IMR-90 (cell line): ENCODE measurements at regions not wholly inside any gene's neighbourhood (a gene's known extent, or its start where the extent isn't known, plus 50 kb on each side); places are given as distances from the start of the nearest gene placed in this dataset.

Experiments used
- ATAC-seq: fragments of 200-7000 bp; cut with Tn5 transposase; 2 replicates; pipeline ENCODE4 v1.9.1; 2020; ENCODE audit warnings: low read depth, mild to moderate bottlenecking, moderate library complexity
- BruUV-seq: library from RNA; stranded (reverse); fragments of 400-500 nt; replicated peaks from 2 replicates; lab custom pipeline; 2021; lab: Mats Ljungman, UMichigan
- CTCF ChIA-PET: fragments of 300-600 bp; formaldehyde crosslinking; extraction: SDS; loops from one replicate; lab custom pipeline; 2021; ENCODE audit warnings: antibody characterized with exemption; lab: Yijun Ruan, JAX
- POLR2A ChIA-PET: fragments of 300-600 bp; sonication (Branson Sonifier 250); formaldehyde crosslinking; loops from one replicate; lab custom pipeline; 2022; ENCODE audit warnings: antibody characterized with exemption; ENCODE audit not compliant: unreplicated experiment; lab: Charles Lee
- DNase-seq: peaks from one replicate; pipeline ENCODE4 v3.0.0; 2013
- H2AFZ ChIP-seq: replicated peaks from 2 replicates; pipeline ENCODE3; 2013; ENCODE audit warnings: low read length, mild to moderate bottlenecking; ENCODE audit not compliant: poor library complexity
- H2AK5ac ChIP-seq: 2 replicates; pipeline ENCODE4 v1.6.1; 2013; ENCODE audit warnings: low read depth, low read length, inconsistent platforms
- H2AK9ac ChIP-seq: replicated peaks from 2 replicates; pipeline ENCODE3; 2013; ENCODE audit warnings: mild to moderate bottlenecking, low read depth, low read length, moderate library complexity; ENCODE audit not compliant: poor library complexity
- H2BK120ac ChIP-seq: 2 replicates; pipeline ENCODE4 v1.6.1; 2013; ENCODE audit warnings: low read depth, low read length, inconsistent platforms
- H2BK15ac ChIP-seq: 3 replicates; pipeline ENCODE4 v1.6.1; 2013; ENCODE audit warnings: low read depth, low read length, inconsistent platforms
- H2BK20ac ChIP-seq: 2 replicates; pipeline ENCODE4 v1.6.1; 2013; ENCODE audit warnings: low read depth, mild to moderate bottlenecking, inconsistent platforms, low read length, moderate library complexity
- H2BK5ac ChIP-seq: 2 replicates; pipeline ENCODE4 v1.6.1; 2013; ENCODE audit warnings: mild to moderate bottlenecking, low read depth, low read length, inconsistent platforms; ENCODE audit not compliant: poor library complexity, severe bottlenecking
- H3K14ac ChIP-seq: replicated peaks from 2 replicates; pipeline ENCODE4 v1.6.1; 2013; ENCODE audit warnings: low read depth, low read length, inconsistent platforms
- H3K18ac ChIP-seq: 2 replicates; pipeline ENCODE4 v1.6.1; 2013; ENCODE audit warnings: low read depth, low read length, control low read depth
- H3K23ac ChIP-seq: 2 replicates; pipeline ENCODE4 v1.6.1; 2013; ENCODE audit warnings: low read depth, low read length, inconsistent platforms
- H3K27ac ChIP-seq: 2 replicates; pipeline ENCODE4 v1.5.1; 2013; ENCODE audit warnings: mild to moderate bottlenecking, control low read depth, low read length; ENCODE audit not compliant: insufficient read depth
- H3K27me3 ChIP-seq: 2 replicates; pipeline ENCODE4 v1.6.1; 2013; ENCODE audit warnings: low read length; ENCODE audit not compliant: control insufficient read depth, insufficient read depth
- H3K36me3 ChIP-seq: 2 replicates; pipeline ENCODE4 v1.6.1; 2013; ENCODE audit warnings: low read length, mixed read lengths; ENCODE audit not compliant: control insufficient read depth, insufficient read depth
- H3K4ac ChIP-seq: 2 replicates; pipeline ENCODE4 v1.6.1; 2013; ENCODE audit warnings: low read depth, low read length, inconsistent platforms
- H3K4me1 ChIP-seq: 2 replicates; pipeline ENCODE4 v1.6.1; 2013; ENCODE audit warnings: low read length, mixed read lengths; ENCODE audit not compliant: control insufficient read depth, insufficient read depth
- H3K4me2 ChIP-seq: 2 replicates; pipeline ENCODE4 v1.6.1; 2013; ENCODE audit warnings: low read depth, mild to moderate bottlenecking, control low read depth, low read length, moderate library complexity
- H3K4me3 ChIP-seq: 2 replicates; pipeline ENCODE4 v1.5.1; 2013; ENCODE audit warnings: low read depth, mild to moderate bottlenecking, control low read depth, low read length, moderate library complexity; ENCODE audit not compliant: insufficient read depth
- H3K56ac ChIP-seq: 2 replicates; pipeline ENCODE4 v1.6.1; 2013; ENCODE audit warnings: low read length, inconsistent platforms; ENCODE audit not compliant: insufficient read depth; ENCODE audit errors: extremely low read depth
- H3K79me1 ChIP-seq, 2 experiments: 2 replicates each; pipeline ENCODE4 v1.6.1; 2013; ENCODE audit warnings: low read length in 2 of 2, inconsistent platforms in 1 of 2, low read depth in 1 of 2
- H3K9ac ChIP-seq: 2 replicates; pipeline ENCODE4 v1.6.1; 2013; ENCODE audit warnings: low read depth, low read length, control low read depth
- H3K9me1 ChIP-seq: 2 replicates; pipeline ENCODE4 v1.6.1; 2013; ENCODE audit warnings: low read length, inconsistent platforms; ENCODE audit not compliant: insufficient read depth
- H3K9me3 ChIP-seq: 2 replicates; pipeline ENCODE4 v1.6.1; 2013; ENCODE audit warnings: low read length; ENCODE audit not compliant: control insufficient read depth, insufficient read depth
- H4K20me1 ChIP-seq: 2 replicates; pipeline ENCODE4 v1.6.1; 2013; ENCODE audit warnings: low read length, inconsistent platforms; ENCODE audit not compliant: insufficient read depth
- H4K5ac ChIP-seq: 2 replicates; pipeline ENCODE4 v1.6.1; 2013; ENCODE audit warnings: mild to moderate bottlenecking, low read depth, low read length, control low read depth
- H4K8ac ChIP-seq, 2 experiments: 2 replicates each; pipeline ENCODE4 v1.6.1; 2013; ENCODE audit warnings: low read depth in 2 of 2, low read length in 2 of 2, control low read depth in 1 of 2, inconsistent platforms in 1 of 2
- H4K91ac ChIP-seq: 2 replicates; pipeline ENCODE4 v1.6.1; 2013; ENCODE audit warnings: low read depth, low read length, inconsistent platforms; ENCODE audit not compliant: insufficient read depth
- CEBPB ChIP-seq: IDR thresholded peaks from 2 replicates; pipeline ENCODE4 v1.6.1; 2012; ENCODE audit warnings: low read depth, low read length, improper control_type of control experiment
- CHD1 ChIP-seq: IDR thresholded peaks from 2 replicates; pipeline ENCODE4 v1.6.1; 2012; ENCODE audit warnings: low read depth, low read length, improper control_type of control experiment
- FOS ChIP-seq: fragments of 150-350 bp; IDR thresholded peaks from 2 replicates; pipeline ENCODE4 v1.6.1; 2016; ENCODE audit warnings: low read depth, low read length
- MAZ ChIP-seq: IDR thresholded peaks from 2 replicates; pipeline ENCODE4 v1.6.1; 2012; ENCODE audit warnings: low read depth, mild to moderate bottlenecking, low read length, improper control_type of control experiment, moderate library complexity, borderline replicate concordance
- MXI1 ChIP-seq: IDR thresholded peaks from 2 replicates; pipeline ENCODE4 v1.6.1; 2012; ENCODE audit warnings: low read depth, mild to moderate bottlenecking, low read length, moderate library complexity, borderline replicate concordance
- RAD21 ChIP-seq: IDR thresholded peaks from 2 replicates; pipeline ENCODE4 v1.6.1; 2012; ENCODE audit warnings: low read length, improper control_type of control experiment
- RCOR1 ChIP-seq: IDR thresholded peaks from 2 replicates; pipeline ENCODE4 v1.6.1; 2012; ENCODE audit warnings: mild to moderate bottlenecking, low read length, improper control_type of control experiment; ENCODE audit not compliant: insufficient replicate concordance
- SMC3 ChIP-seq: fragments of 150-350 bp; IDR thresholded peaks from 2 replicates; pipeline ENCODE4 v1.6.1; 2016; ENCODE audit warnings: low read depth, mild to moderate bottlenecking, antibody characterized with exemption, low read length, moderate library complexity
- USF2 ChIP-seq: fragments of 150-350 bp; IDR thresholded peaks from 2 replicates; pipeline ENCODE4 v1.6.1; 2017; ENCODE audit warnings: mild to moderate bottlenecking, antibody characterized with exemption, low read length, low read depth
- WGBS, 2 experiments: methylation state at CpG; one replicate each; pipeline versions ENCODE4 v1.1.5 to v1.1.7; 2013; ENCODE audit warnings: missing lambda C conversion rate in 2 of 2; ENCODE audit not compliant: insufficient read length in 1 of 2; ENCODE audit errors: extremely low coverage in 2 of 2; 5-methylcytosine and 5-hydroxymethylcytosine counted together
- dilution Hi-C: fragments of 300-500 bp; cut with HindIII; formaldehyde crosslinking; loops from one replicate; pipeline ENCODE4 v1.14.3; 2018; ENCODE audit warnings: low sequenced_read_pairs; ENCODE audit not compliant: unreplicated experiment
- in situ Hi-C: fragments of 300-500 bp; cut with MboI; formaldehyde crosslinking; loops from 3 replicates; pipeline ENCODE4 v1.14.3; 2019; ENCODE audit warnings: low sequenced_read_pairs, inconsistent platforms, mixed read lengths
- intact Hi-C: fragments of 100-400 bp; cut with micrococcal nuclease; formaldehyde crosslinking; loops from 2 replicates; pipeline ENCODE4 v1.10.0; 2022
- TF ChIP-seq, protein P1 (sequence below): conservative IDR thresholded peaks from 2 replicates; pipeline ENCODE4 v1.5.1; 2012; ENCODE audit warnings: mild to moderate bottlenecking, low read depth, low read length, improper control_type of control experiment

GRCh38 chr14:37729218-37729617, 133.8 kb downstream of the TTC6 start:
- Histone ChIP-seq H2AK9ac (no peak overlapping the region), H4K5ac (no peak overlapping the region), H3K4me1 (no peaks in the 10 kb centered on the region), H3K4me3 (no peak overlapping the region), H3K56ac (no peak overlapping the region), H3K36me3 (no peaks in the 10 kb centered on the region), H3K4me2 (no peak overlapping the region), H2AFZ (no peak overlapping the region), H2BK15ac (no peak overlapping the region), H3K4ac (no peak overlapping the region), H2AK5ac (no peak overlapping the region), H3K27ac (no peak overlapping the region), H3K23ac (no peak overlapping the region), H3K79me1 (no peaks in the 10 kb centered on the region), H4K91ac (no peak overlapping the region), H3K14ac (no peak overlapping the region), H3K18ac (no peak overlapping the region), H4K20me1 (no peaks in the 10 kb centered on the region), H4K8ac (no peak overlapping the region), H2BK20ac (no peak overlapping the region), H2BK5ac (no peak overlapping the region), H3K9ac (no peak overlapping the region), H2BK120ac (no peak overlapping the region), H3K9me3 (no peaks in the 10 kb centered on the region), H3K27me3 (no peaks in the 10 kb centered on the region), H3K9me1 (no peaks in the 10 kb centered on the region)
- 80% methylated on average over 1 of the region's 2 CpGs; no CpG with 5 or more reads in 1 of the 2 experiments for WGBS, 2 experiments
- dilution Hi-C loops = no loop called here
- POLR2A ChIA-PET = no interaction called here
- ATAC-seq (no peak), DNase-seq (no peak)
- TF ChIP-seq MAZ = no peak
- TF ChIP-seq CEBPB = no peak
- TF ChIP-seq RAD21 = no peak
- no peak for TF ChIP-seq SMC3
- TF ChIP-seq FOS = no peak
- TF ChIP-seq USF2 = no peak
- no peak for TF ChIP-seq CHD1
- TF ChIP-seq MXI1 = no peak
- no peak for TF ChIP-seq RCOR1
- TF ChIP-seq, protein P1, sequence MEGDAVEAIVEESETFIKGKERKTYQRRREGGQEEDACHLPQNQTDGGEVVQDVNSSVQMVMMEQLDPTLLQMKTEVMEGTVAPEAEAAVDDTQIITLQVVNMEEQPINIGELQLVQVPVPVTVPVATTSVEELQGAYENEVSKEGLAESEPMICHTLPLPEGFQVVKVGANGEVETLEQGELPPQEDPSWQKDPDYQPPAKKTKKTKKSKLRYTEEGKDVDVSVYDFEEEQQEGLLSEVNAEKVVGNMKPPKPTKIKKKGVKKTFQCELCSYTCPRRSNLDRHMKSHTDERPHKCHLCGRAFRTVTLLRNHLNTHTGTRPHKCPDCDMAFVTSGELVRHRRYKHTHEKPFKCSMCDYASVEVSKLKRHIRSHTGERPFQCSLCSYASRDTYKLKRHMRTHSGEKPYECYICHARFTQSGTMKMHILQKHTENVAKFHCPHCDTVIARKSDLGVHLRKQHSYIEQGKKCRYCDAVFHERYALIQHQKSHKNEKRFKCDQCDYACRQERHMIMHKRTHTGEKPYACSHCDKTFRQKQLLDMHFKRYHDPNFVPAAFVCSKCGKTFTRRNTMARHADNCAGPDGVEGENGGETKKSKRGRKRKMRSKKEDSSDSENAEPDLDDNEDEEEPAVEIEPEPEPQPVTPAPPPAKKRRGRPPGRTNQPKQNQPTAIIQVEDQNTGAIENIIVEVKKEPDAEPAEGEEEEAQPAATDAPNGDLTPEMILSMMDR = no peak
- in situ Hi-C loops = no loop called here
- BruUV-seq = no TSS peak
- intact Hi-C loops = no loop called here
- CTCF ChIA-PET = interaction anchor here (0.6 kb wide), 1 partner anchor 482 kb away, joined by 3 read pairs; no protein-coding TSS in a partner anchor
